Stomach (tissue), 8 donors: ENCODE measurements at regions not wholly inside any gene's neighbourhood (a gene's known extent, or its start where the extent isn't known, plus 50 kb on each side); places are given as distances from the start of the nearest gene placed in this dataset.

Experiments
- DNase-seq, 2 donors: peaks; one replicate each; pipeline versions ENCODE4 v3.0.0 to v3.0.0-alpha.2; 2013 to 2019
- H3K27ac ChIP-seq, 5 donors: fragments of 200-600 bp in 4 of 5; sonication (generic) in 4 of 5; one replicate each; pipeline ENCODE4 v1.5.1; 2013 to 2019; ENCODE audit warnings: mild to moderate bottlenecking in 1 of 5, moderate library complexity in 1 of 5
- H3K27me3 ChIP-seq, 3 donors: fragments of 200-600 bp; sonication (generic); one replicate each; pipeline ENCODE4 v1.5.1; 2017 to 2019; ENCODE audit warnings: mixed run types in 1 of 3
- H3K36me3 ChIP-seq, 4 donors: fragments of 200-600 bp; sonication (generic); 1 replicate in 3 of 4; 2 replicates in 1 of 4; pipeline ENCODE4 v1.5.1; 2016 to 2019
- H3K4me1 ChIP-seq, 4 donors: fragments of 200-600 bp; sonication (generic); one replicate each; pipeline ENCODE4 v1.5.1; 2016 to 2019
- H3K4me3 ChIP-seq, 4 donors: fragments of 200-600 bp; sonication (generic) in 3 of 4; one replicate each; pipeline ENCODE4 v1.5.1; 2016 to 2019; ENCODE audit warnings: mild to moderate bottlenecking in 1 of 4
- H3K9me3 ChIP-seq, 4 donors: fragments of 200-600 bp; sonication (generic); one replicate each; pipeline ENCODE4 v1.5.1; 2016 to 2019
- EP300 ChIP-seq: sonication (generic); formaldehyde crosslinking; IDR thresholded peaks from one replicate; pipeline ENCODE4 v1.6.1; 2017; ENCODE audit warnings: antibody characterized with exemption
- POLR2A ChIP-seq, 4 donors: fragments of 450-650 bp; IDR thresholded peaks; one replicate each; pipeline ENCODE4 v1.6.1; 2016; ENCODE audit warnings: antibody characterized with exemption in 4 of 4, control low read depth in 2 of 4, mild to moderate bottlenecking in 1 of 4, moderate library complexity in 1 of 4
- POLR2AphosphoS5 ChIP-seq, 3 donors: sonication (generic); formaldehyde crosslinking; IDR thresholded peaks; one replicate each; pipeline ENCODE4 v1.6.1; 2016; ENCODE audit warnings: antibody characterized with exemption in 3 of 3
- WGBS, 5 donors: extraction: QIAGEN DNeasy Blood & Tissue Kit in 3 of 5; methylation state at CpG; one replicate each; pipeline versions ENCODE4 v1.1.5 to v1.1.7; 2013 to 2018; 5-methylcytosine and 5-hydroxymethylcytosine counted together
- intact Hi-C: fragments of 100-400 bp; cut with DNase I; formaldehyde crosslinking; loops from one replicate; pipeline ENCODE4 v1.15.1; 2023; ENCODE audit warnings: low total_unique reads
- TF ChIP-seq, protein P1 (sequence below), 7 experiments: fragments of 450-650 bp in 4 of 7; fragments of 200-600 bp in 3 of 7; sonication (generic) in 3 of 7; IDR thresholded peaks; one replicate each; pipeline ENCODE4 v1.5.1; 2016 to 2019; ENCODE audit warnings: antibody characterized with exemption in 7 of 7, control low read depth in 2 of 7, mild to moderate bottlenecking in 1 of 7
- donor health status: healthy with polysubstance abuse.
- donor health status: Bipolar disorder and iron deficiency.
- donor health status: healthy.

DNA sequence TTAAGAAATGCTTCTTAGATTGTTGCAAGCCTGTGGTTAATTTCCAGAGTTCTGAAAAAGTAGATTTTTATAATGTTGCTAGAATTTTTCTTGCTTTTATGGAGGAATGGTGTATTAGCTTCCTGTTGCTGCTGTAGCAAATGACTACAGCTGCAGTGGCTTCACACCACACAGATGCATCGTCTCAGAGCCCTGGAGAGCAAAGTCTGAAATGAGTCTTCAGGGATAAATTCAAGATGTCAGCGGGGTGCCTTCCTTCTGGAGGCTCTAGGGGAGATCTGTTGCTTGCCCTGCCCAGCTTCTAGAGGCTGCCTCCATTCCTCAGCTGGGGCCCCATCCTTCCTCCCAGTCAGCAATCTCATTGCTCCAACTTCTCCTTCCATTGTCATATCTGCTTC, 187.8 kb downstream of the ZNF516 start:
- no peak for DNase-seq
- intact Hi-C loops, result no loop called here
- WGBS, 5 donors, result 65 to 90% (median 76%) methylated on average over 2 of the region's 2 CpGs

DNA sequence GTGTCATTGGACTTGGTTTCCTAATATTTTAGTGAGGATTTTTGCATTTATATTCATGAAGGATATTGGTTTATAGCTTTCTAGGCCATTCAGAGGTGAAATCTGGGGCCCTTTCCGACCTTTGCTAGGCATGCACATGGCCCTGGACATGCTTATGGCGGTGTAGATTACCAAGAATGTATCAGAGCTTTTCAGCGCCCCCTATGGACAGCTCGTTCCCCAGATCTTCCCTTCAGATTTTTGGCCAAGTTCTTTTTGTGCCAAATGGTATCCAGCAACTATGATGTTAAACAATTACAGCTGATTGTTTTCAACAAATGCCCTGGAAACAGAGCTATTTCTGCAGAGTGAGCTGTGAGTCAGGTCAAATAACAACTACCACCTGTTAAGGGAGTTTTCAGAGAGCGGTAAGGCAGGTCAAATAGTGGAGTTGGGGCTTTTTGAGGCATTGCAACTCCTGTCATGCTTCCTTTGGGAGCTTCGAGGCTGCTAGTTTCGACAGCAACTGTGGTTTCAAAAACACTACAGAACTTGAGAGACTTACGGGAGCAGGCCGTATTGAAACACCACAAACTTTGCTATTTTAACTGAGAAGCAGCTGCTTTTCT, 188.3 kb downstream of the ZNF516 start:
- Histone ChIP-seq H3K36me3 (no peaks in the 10 kb centered on the region), H3K27ac (no peak overlapping the region), H3K27me3 (no peaks in the 10 kb centered on the region), H3K9me3 (peaks cover 0 to 5% (median 0%) of the 10 kb centered on the region in 4 donors), H3K4me3 (no peak overlapping the region), H3K4me1 (no peaks in the 10 kb centered on the region)
- no peak for DNase-seq
- 74 to 86% (median 82%) methylated on average over 9 of the region's 9 CpGs for WGBS, 5 donors
- intact Hi-C loops, result no loop called here
- TF ChIP-seq POLR2A (IDR thresholded peaks at IDR 0.05) (no peak), POLR2AphosphoS5 (IDR thresholded peaks at IDR 0.05) (no peak), EP300 (no peak)
- TF ChIP-seq, protein P1, sequence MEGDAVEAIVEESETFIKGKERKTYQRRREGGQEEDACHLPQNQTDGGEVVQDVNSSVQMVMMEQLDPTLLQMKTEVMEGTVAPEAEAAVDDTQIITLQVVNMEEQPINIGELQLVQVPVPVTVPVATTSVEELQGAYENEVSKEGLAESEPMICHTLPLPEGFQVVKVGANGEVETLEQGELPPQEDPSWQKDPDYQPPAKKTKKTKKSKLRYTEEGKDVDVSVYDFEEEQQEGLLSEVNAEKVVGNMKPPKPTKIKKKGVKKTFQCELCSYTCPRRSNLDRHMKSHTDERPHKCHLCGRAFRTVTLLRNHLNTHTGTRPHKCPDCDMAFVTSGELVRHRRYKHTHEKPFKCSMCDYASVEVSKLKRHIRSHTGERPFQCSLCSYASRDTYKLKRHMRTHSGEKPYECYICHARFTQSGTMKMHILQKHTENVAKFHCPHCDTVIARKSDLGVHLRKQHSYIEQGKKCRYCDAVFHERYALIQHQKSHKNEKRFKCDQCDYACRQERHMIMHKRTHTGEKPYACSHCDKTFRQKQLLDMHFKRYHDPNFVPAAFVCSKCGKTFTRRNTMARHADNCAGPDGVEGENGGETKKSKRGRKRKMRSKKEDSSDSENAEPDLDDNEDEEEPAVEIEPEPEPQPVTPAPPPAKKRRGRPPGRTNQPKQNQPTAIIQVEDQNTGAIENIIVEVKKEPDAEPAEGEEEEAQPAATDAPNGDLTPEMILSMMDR (IDR thresholded peaks at IDR 0.05), result no peak

More for the DNA sequence above, 187.8 kb downstream of the ZNF516 start:
- no peak for TF ChIP-seq POLR2A (IDR thresholded peaks at IDR 0.05)
- TF ChIP-seq, protein P1 (IDR thresholded peaks at IDR 0.05), result no peak
- TF ChIP-seq POLR2AphosphoS5 (IDR thresholded peaks at IDR 0.05), result no peak
- no peak for TF ChIP-seq EP300
- Histone ChIP-seq H3K27ac (no peak overlapping the region), H3K36me3 (no peaks in the 10 kb centered on the region), H3K27me3 (no peaks in the 10 kb centered on the region), H3K4me3 (no peak overlapping the region), H3K4me1 (no peaks in the 10 kb centered on the region), H3K9me3 (peaks cover 0 to 5% (median 0%) of the 10 kb centered on the region in 4 donors)

DNA sequence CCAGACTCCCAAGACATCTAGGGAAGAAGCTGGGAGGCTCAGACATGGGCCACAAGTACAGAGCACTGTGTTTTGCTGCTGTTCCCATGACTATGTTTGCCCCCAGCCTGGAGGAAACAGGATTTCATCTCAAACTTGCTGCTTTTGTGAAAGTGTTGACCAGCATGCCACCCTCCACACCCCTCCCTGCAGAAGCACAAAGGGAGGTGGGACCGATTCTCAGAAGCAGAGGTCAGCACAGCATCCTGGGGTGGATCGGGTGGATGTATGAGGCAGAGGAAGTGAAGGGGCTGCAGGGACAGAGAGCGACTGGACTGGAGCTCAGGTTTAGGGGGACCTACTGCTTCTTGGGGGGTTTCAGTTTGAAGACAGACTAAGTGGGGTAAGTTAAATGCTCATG, 209.2 kb downstream of the ZNF516 start:
- Histone ChIP-seq H3K4me3 (no peak overlapping the region), H3K9me3 (peaks cover 0 to 16% (median 11%) of the 10 kb centered on the region in 4 donors), H3K4me1 (no peaks in the 10 kb centered on the region), H3K27me3 (no peaks in the 10 kb centered on the region), H3K27ac (no peak overlapping the region), H3K36me3 (no peaks in the 10 kb centered on the region)
- DNase-seq, result no peak
- TF ChIP-seq, protein P1 (IDR thresholded peaks at IDR 0.05), result no peak
- no peak for TF ChIP-seq POLR2AphosphoS5 (IDR thresholded peaks at IDR 0.05)
- no peak for TF ChIP-seq POLR2A (IDR thresholded peaks at IDR 0.05)
- no peak for TF ChIP-seq EP300
- WGBS, 5 donors, result 42 to 69% (median 49%) methylated on average over 3 of the region's 3 CpGs
- intact Hi-C loops, result no loop called here

DNA sequence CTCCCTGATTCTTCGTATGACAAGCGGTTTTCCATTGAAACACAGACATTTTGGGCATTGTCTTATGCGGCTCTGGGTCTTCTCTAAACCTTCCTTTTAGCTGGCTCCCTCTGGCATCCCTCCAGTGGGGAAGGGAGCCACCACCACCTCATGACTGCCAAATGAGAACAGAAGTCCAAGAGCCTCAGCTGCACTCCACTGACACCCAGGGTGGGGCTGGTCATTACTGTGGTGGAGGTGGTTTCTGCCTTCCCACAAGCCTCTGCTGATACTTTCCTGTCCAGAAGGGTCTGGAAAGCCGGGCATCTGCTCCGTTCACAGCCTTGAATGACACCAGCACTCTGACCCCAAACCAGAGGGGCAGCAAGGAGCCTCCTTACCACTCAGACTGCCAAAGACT, 213.5 kb downstream of the ZNF516 start:
- H3K9me3 ChIP-seq, result peaks cover 0 to 10% (median 9%) of the 10 kb centered on the region in 4 donors
- no peak for DNase-seq
- WGBS, 5 donors, result 51 to 93% (median 74%) methylated on average over 5 of the region's 5 CpGs
- no peaks in the 10 kb centered on the region for H3K4me1 ChIP-seq
- intact Hi-C loops, result no loop called here
- TF ChIP-seq, protein P1 (IDR thresholded peaks at IDR 0.05), result no peak
- H3K36me3 ChIP-seq, result no peaks in the 10 kb centered on the region
- H3K4me3 ChIP-seq, result no peak overlapping the region
- no peak overlapping the region for H3K27ac ChIP-seq
- H3K27me3 ChIP-seq, result no peaks in the 10 kb centered on the region
